Panc1 (cell line): ENCODE measurements at regions not wholly inside any gene's neighbourhood (a gene's known extent, or its start where the extent isn't known, plus 50 kb on each side); places are given as distances from the start of the nearest gene placed in this dataset.

ENCODE experiments used
- ATAC-seq: fragments of 200-7000 bp; cut with Tn5 transposase; 2 replicates; pipeline ENCODE4 v1.9.1; 2020; ENCODE audit warnings: mild to moderate bottlenecking, moderate library complexity
- BruUV-seq: library from RNA; stranded (reverse); fragments of 400-500 nt; replicated peaks from 2 replicates; lab custom pipeline; 2021; lab: Mats Ljungman, UMichigan
- CTCF ChIA-PET: fragments of 300-600 bp; sonication (Branson Sonifier 250); formaldehyde crosslinking; loops from one replicate; lab custom pipeline; 2022; ENCODE audit warnings: antibody characterized with exemption; lab: Charles Lee
- POLR2A ChIA-PET: fragments of 300-600 bp; sonication (Branson Sonifier 250); formaldehyde crosslinking; loops from one replicate; lab custom pipeline; 2022; ENCODE audit warnings: antibody characterized with exemption; lab: Charles Lee
- DNase-seq: peaks from one replicate; pipeline ENCODE4 v3.0.0-alpha.2; 2010; ENCODE audit warnings: low read depth, low spot score
- H3K27ac ChIP-seq: 2 replicates; pipeline ENCODE4 v1.5.1; 2011; ENCODE audit warnings: mild to moderate bottlenecking, low read length, inconsistent platforms
- H3K27me3 ChIP-seq: fragments of 200-500 bp; sonication (Bioruptor generic); 2 replicates; pipeline ENCODE4 v1.6.0; 2014; ENCODE audit warnings: low read length, inconsistent platforms; ENCODE audit not compliant: control insufficient read depth, insufficient read depth
- H3K36me3 ChIP-seq: fragments of 200-500 bp; sonication (Bioruptor generic); 2 replicates; pipeline ENCODE4 v1.5.1; 2014; ENCODE audit warnings: inconsistent platforms, mild to moderate bottlenecking, low read length, moderate library complexity; ENCODE audit not compliant: control insufficient read depth, insufficient read depth
- H3K4me1 ChIP-seq: 2 replicates; pipeline ENCODE4 v1.5.1; 2011; ENCODE audit warnings: inconsistent platforms, mild to moderate bottlenecking, low read length, moderate library complexity; ENCODE audit not compliant: control insufficient read depth, insufficient read depth
- H3K4me3 ChIP-seq, 2 experiments: 2 replicates each; pipeline ENCODE4 v1.5.1; 2011 to 2012; ENCODE audit warnings: low read depth in 2 of 2, low read length in 2 of 2, mild to moderate bottlenecking in 2 of 2, inconsistent platforms in 1 of 2, moderate library complexity in 1 of 2
- H3K9me3 ChIP-seq: fragments of 200-500 bp; sonication (Bioruptor generic); 2 replicates; pipeline ENCODE4 v1.5.1; 2014; ENCODE audit warnings: low read depth, mild to moderate bottlenecking, inconsistent platforms, low read length, moderate library complexity; ENCODE audit not compliant: control insufficient read depth, insufficient read depth
- CTCF ChIP-seq: fragments of 450-650 bp; IDR thresholded peaks from 2 replicates; pipeline ENCODE4 v1.5.1; 2017; ENCODE audit warnings: mild to moderate bottlenecking
- POLR2AphosphoS5 ChIP-seq: IDR thresholded peaks from 2 replicates; pipeline ENCODE4 v1.6.1; 2012; ENCODE audit warnings: mild to moderate bottlenecking, low read depth, low read length, moderate library complexity
- REST ChIP-seq, 2 experiments: IDR thresholded peaks; 2 replicates each; pipeline ENCODE4 v1.6.1; 2011 to 2012; ENCODE audit warnings: low read depth in 2 of 2, control low read depth in 1 of 2, low read length in 1 of 2, mild to moderate bottlenecking in 1 of 2, moderate library complexity in 1 of 2; ENCODE audit not compliant: insufficient read depth in 1 of 2
- SIN3A ChIP-seq: IDR thresholded peaks from 2 replicates; pipeline ENCODE4 v1.6.1; 2012; ENCODE audit warnings: low read depth, mild to moderate bottlenecking, low read length, moderate library complexity, borderline replicate concordance; ENCODE audit not compliant: insufficient read depth
- TCF7L2 ChIP-seq: IDR thresholded peaks from 2 replicates; pipeline ENCODE4 v1.6.1; 2011; ENCODE audit warnings: mild to moderate bottlenecking, low read depth, low read length, inconsistent platforms
- in situ Hi-C: cut with HindIII; loops from 2 replicates; pipeline ENCODE4 v1.10.0; 2016; ENCODE audit warnings: low sequenced_read_pairs, low pct_unique_long_range_greater_than_20kb
- intact Hi-C: fragments of 100-400 bp; cut with micrococcal nuclease; formaldehyde crosslinking; loops from one replicate; pipeline ENCODE4 v1.10.0; 2022; ENCODE audit not compliant: unreplicated experiment

GRCh38 chr5:27144456-27144855 lies 106.1 kb upstream of the CDH9 start:
- POLR2A ChIA-PET, result no interaction called here
- no peaks in the 10 kb centered on the region for H3K36me3 ChIP-seq
- no peaks in the 10 kb centered on the region for H3K9me3 ChIP-seq
- intact Hi-C loops (no loop called here), in situ Hi-C loops (no loop called here)
- no peak overlapping the region for H3K4me3 ChIP-seq
- no peaks in the 10 kb centered on the region for H3K27me3 ChIP-seq
- CTCF ChIA-PET, result no interaction called here
- ATAC-seq (no peak), DNase-seq (no peak)
- no peak overlapping the region for H3K27ac ChIP-seq
- no peaks in the 10 kb centered on the region for H3K4me1 ChIP-seq
- no TSS peak for BruUV-seq
- no peak for TF ChIP-seq SIN3A
- TF ChIP-seq POLR2AphosphoS5, result no peak
- no peak for TF ChIP-seq REST (IDR thresholded peaks at IDR 0.05; ENCODE audit: insufficient read depth in 1 of 2, low read depth in 2 of 2, low read length in 1 of 2)
- TF ChIP-seq TCF7L2, result no peak
- no peak for TF ChIP-seq CTCF

- in situ Hi-C loops, result no loop called here
Measured at GRCh38 chr5:27140831-27141230, 102.4 kb upstream of the CDH9 start.

More at GRCh38 chr5:27140831-27141230, 102.4 kb upstream of the CDH9 start:
- no peaks in the 10 kb centered on the region for H3K36me3 ChIP-seq
- TF ChIP-seq POLR2AphosphoS5, result no peak
- TF ChIP-seq TCF7L2, result no peak
- no peak for TF ChIP-seq REST (IDR thresholded peaks at IDR 0.05; ENCODE audit: insufficient read depth in 1 of 2, low read depth in 2 of 2, low read length in 1 of 2)
- TF ChIP-seq SIN3A, result no peak
- TF ChIP-seq CTCF, result no peak
- H3K9me3 ChIP-seq, result no peaks in the 10 kb centered on the region
- no peaks in the 10 kb centered on the region for H3K27me3 ChIP-seq
- ChIA-PET POLR2A (no interaction called here), CTCF (no interaction called here)
- H3K4me1 ChIP-seq, result no peaks in the 10 kb centered on the region
- no TSS peak for BruUV-seq
- intact Hi-C loops, result no loop called here
- no peak overlapping the region for H3K27ac ChIP-seq
- DNase-seq (no peak), ATAC-seq (no peak)
- H3K4me3 ChIP-seq, result no peak overlapping the region
